GM12878 (cell line): ENCODE measurements at regions not wholly inside any gene's neighbourhood (a gene's known extent, or its start where the extent isn't known, plus 50 kb on each side); places are given as distances from the start of the nearest gene placed in this dataset.

Experiments
- ATAC-seq: fragments of 200-7000 bp; cut with Tn5 transposase; 3 replicates; pipeline ENCODE4 v1.9.1; 2020; ENCODE audit warnings: mild to moderate bottlenecking, moderate library complexity
- BruUV-seq: library from RNA; stranded (reverse); fragments of 400-500 nt; replicated peaks from 2 replicates; lab custom pipeline; 2021; lab: Mats Ljungman, UMichigan
- CTCF ChIA-PET: fragments of 300-600 bp; sonication (Branson Sonifier 250); formaldehyde crosslinking; extraction: SDS; loops from one replicate; lab custom pipeline; 2021; ENCODE audit warnings: inconsistent platforms; lab: Yijun Ruan, JAX
- POLR2A ChIA-PET: fragments of 350-600 bp; formaldehyde crosslinking; extraction: SDS; loops from one replicate; lab custom pipeline; 2021; ENCODE audit warnings: inconsistent platforms; lab: Charles Lee
- RAD21 ChIA-PET: fragments of 300-600 bp; sonication (Branson Sonifier 250); formaldehyde crosslinking; loops from one replicate; lab custom pipeline; 2023; ENCODE audit warnings: antibody characterized with exemption; ENCODE audit not compliant: unreplicated experiment; lab: Charles Lee
- SMC1A ChIA-PET: fragments of 300-600 bp; sonication (Branson Sonifier 250); formaldehyde crosslinking; loops from one replicate; lab custom pipeline; 2023; ENCODE audit not compliant: unreplicated experiment, uncharacterized antibody; lab: Charles Lee
- DNase-seq: peaks from one replicate; pipeline ENCODE4 v3.0.0-alpha.2; 2011; ENCODE audit warnings: low read depth, low spot score
- FAIRE-seq: peaks from 3 replicates; lab custom pipeline; 2011; peaks lifted over from hg19 to GRCh38; lab: Jason Lieb, UNC
- H2AFZ ChIP-seq: 2 replicates; pipeline ENCODE4 v1.6.0; 2011; ENCODE audit warnings: low read depth, low read length, control low read depth; ENCODE audit not compliant: control insufficient read depth
- H3K27ac ChIP-seq: 2 replicates; pipeline ENCODE4 v1.5.1; 2011; ENCODE audit warnings: control low read depth; ENCODE audit not compliant: control insufficient read depth, insufficient read depth
- H3K27me3 ChIP-seq, 2 experiments: replicated peaks in 1 of 2; 2 replicates each; pipeline versions ENCODE4 v1.6.0 to v1.6.1; 2011; ENCODE audit warnings: low read length in 1 of 2; ENCODE audit not compliant: control insufficient read depth in 2 of 2, insufficient read depth in 2 of 2
- H3K36me3 ChIP-seq, 2 experiments: 2 replicates each; pipeline ENCODE4 v1.5.1; 2011; ENCODE audit warnings: low read length in 1 of 2; ENCODE audit not compliant: control insufficient read depth in 2 of 2, insufficient read depth in 2 of 2
- H3K4me1 ChIP-seq: 2 replicates; pipeline ENCODE4 v1.6.1; 2011; ENCODE audit warnings: mild to moderate bottlenecking, low read length, moderate library complexity, mixed read lengths; ENCODE audit not compliant: control insufficient read depth, insufficient read depth
- H3K4me2 ChIP-seq: 2 replicates; pipeline ENCODE4 v1.6.0; 2011; ENCODE audit warnings: control low read depth; ENCODE audit not compliant: control insufficient read depth, insufficient read depth
- H3K4me3 ChIP-seq: fragments of 200-600 bp; sonication (generic); 2 replicates; pipeline ENCODE4 v1.5.1; 2016
- H3K79me2 ChIP-seq: 2 replicates; pipeline ENCODE4 v1.6.0; 2011; ENCODE audit warnings: low read length; ENCODE audit not compliant: control insufficient read depth, insufficient read depth
- H3K9ac ChIP-seq: 2 replicates; pipeline ENCODE4 v1.8.0; 2011; ENCODE audit warnings: low read length, control low read depth, mixed read lengths; ENCODE audit not compliant: control insufficient read depth, insufficient read depth
- H3K9me3 ChIP-seq: replicated peaks from 3 replicates; pipeline ENCODE4 v1.5.1; 2011; ENCODE audit warnings: mild to moderate bottlenecking, low read length; ENCODE audit not compliant: control insufficient read depth, insufficient read depth
- H4K20me1 ChIP-seq: 2 replicates; pipeline ENCODE4 v1.6.0; 2011; ENCODE audit not compliant: control insufficient read depth, insufficient read depth
- HDGF ChIP-seq: fragments of 450-650 bp; IDR thresholded peaks from 2 replicates; pipeline ENCODE4 v1.6.1; 2016; ENCODE audit warnings: antibody characterized with exemption
- SMAD5 ChIP-seq: IDR thresholded peaks from 2 replicates; pipeline ENCODE4 v1.6.1; 2016; ENCODE audit warnings: antibody characterized with exemption, low read depth
- WGBS: methylation state at CpG from one replicate; pipeline ENCODE4 v1.1.6; 2016; ENCODE audit warnings: low lambda C conversion rate; ENCODE audit not compliant: insufficient replicate concordance, insufficient coverage; ENCODE audit errors: missing lambda C conversion rate; 5-methylcytosine and 5-hydroxymethylcytosine counted together
- in situ Hi-C: fragments of 300-500 bp; cut with MboI; formaldehyde crosslinking; loops from 9 replicates; pipeline ENCODE4 v1.14.3; 2018; ENCODE audit warnings: mixed read lengths
- intact Hi-C: fragments of 100-400 bp; cut with micrococcal nuclease; formaldehyde crosslinking; loops from one replicate; pipeline ENCODE4 v1.14.2; 2022; ENCODE audit not compliant: unreplicated experiment
- TF ChIP-seq, protein P1 (sequence below): fragments of 450-650 bp; IDR thresholded peaks from 2 replicates; pipeline ENCODE4 v1.6.1; 2016; ENCODE audit warnings: mild to moderate bottlenecking

DNA sequence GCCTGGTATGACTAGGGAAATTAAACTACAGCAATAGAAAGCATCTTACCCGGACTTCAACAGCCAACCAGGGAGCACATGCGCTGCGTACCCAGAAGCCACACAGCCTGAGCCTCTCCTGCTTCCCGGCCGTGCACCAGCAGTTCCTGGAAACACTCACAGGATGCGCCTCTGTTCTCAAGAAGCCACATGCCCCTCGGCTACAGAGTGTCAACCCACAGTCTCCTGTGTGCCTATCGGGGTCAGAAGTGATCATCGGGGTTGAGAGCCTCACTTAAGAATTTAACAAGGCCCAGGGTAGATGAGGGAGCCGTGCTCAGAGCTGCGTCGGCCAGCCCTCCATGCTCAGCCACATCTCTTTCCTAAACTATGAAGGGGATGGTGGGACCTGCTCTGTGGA, 147.2 kb upstream of the GGTLC1 start:
- ChIA-PET CTCF (no interaction called here), RAD21 (no interaction called here), POLR2A (no interaction called here), SMC1A (no interaction called here)
- no TSS peak for BruUV-seq
- no peak overlapping the region for H3K4me2 ChIP-seq
- DNase-seq (no peak), FAIRE-seq (no peak), ATAC-seq (no peak)
- H3K4me1 ChIP-seq: no peaks in the 10 kb centered on the region
- in situ Hi-C loops (no loop called here), intact Hi-C loops (no loop called here)
- no peaks in the 10 kb centered on the region for H3K36me3 ChIP-seq
- 17% methylated on average over 12 of the region's 12 CpGs for WGBS
- H3K27ac ChIP-seq: no peak overlapping the region
- no peaks in the 10 kb centered on the region for H4K20me1 ChIP-seq
- H3K27me3 ChIP-seq: no peaks in the 10 kb centered on the region; a peak in 1 of 4 replicates
- no peaks in the 10 kb centered on the region; the same call in 2 of the 3 replicates for H3K9me3 ChIP-seq
- no peak overlapping the region for H3K4me3 ChIP-seq
- no peak overlapping the region for H3K9ac ChIP-seq
- H3K79me2 ChIP-seq: no peaks in the 10 kb centered on the region
- H2AFZ ChIP-seq: no peak overlapping the region
- TF ChIP-seq SMAD5: no peak

DNA sequence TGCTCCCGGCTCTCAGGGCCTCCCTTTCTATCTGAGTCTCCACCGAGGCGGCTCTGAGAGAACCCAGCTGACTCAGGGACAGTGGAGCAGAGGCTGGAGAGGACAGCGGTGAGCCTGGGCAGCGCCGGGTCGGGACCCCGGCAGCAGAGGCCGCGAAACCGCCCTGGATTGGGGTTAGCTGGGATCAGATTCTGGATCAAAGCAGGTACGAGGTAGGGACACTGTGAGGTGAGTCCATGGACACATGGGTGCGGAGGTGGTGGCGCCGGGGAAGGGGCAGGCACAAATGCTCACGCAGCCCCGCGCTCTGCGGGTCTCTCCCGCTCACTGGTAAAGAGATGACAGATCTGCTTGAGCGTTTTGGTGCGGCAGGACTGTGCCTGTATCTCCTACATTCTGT, 146.4 kb upstream of the GGTLC1 start:
- no peak for ATAC-seq
- H3K27ac ChIP-seq: no peak overlapping the region
- no peak for DNase-seq
- intact Hi-C loops: no loop called here
- no peak overlapping the region for H2AFZ ChIP-seq
- no peak for FAIRE-seq
- H3K27me3 ChIP-seq: no peaks in the 10 kb centered on the region; a peak in 1 of 4 replicates
- POLR2A ChIA-PET: no interaction called here
- SMC1A ChIA-PET: no interaction called here
- no peaks in the 10 kb centered on the region for H3K4me1 ChIP-seq
- in situ Hi-C loops: no loop called here
- no peaks in the 10 kb centered on the region for H3K36me3 ChIP-seq
- CTCF ChIA-PET: no interaction called here
- H3K4me2 ChIP-seq: no peak overlapping the region
- H4K20me1 ChIP-seq: no peaks in the 10 kb centered on the region
- H3K79me2 ChIP-seq: no peaks in the 10 kb centered on the region
- no TSS peak for BruUV-seq
- no peak for TF ChIP-seq HDGF
- TF ChIP-seq, protein P1, sequence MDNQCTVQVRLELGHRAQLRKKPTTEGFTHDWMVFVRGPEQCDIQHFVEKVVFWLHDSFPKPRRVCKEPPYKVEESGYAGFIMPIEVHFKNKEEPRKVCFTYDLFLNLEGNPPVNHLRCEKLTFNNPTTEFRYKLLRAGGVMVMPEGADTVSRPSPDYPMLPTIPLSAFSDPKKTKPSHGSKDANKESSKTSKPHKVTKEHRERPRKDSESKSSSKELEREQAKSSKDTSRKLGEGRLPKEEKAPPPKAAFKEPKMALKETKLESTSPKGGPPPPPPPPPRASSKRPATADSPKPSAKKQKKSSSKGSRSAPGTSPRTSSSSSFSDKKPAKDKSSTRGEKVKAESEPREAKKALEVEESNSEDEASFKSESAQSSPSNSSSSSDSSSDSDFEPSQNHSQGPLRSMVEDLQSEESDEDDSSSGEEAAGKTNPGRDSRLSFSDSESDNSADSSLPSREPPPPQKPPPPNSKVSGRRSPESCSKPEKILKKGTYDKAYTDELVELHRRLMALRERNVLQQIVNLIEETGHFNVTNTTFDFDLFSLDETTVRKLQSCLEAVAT: no peak
- 57% methylated on average over 18 of the region's 22 CpGs for WGBS
- H3K9ac ChIP-seq: no peak overlapping the region
- H3K4me3 ChIP-seq: no peak overlapping the region
- no peaks in the 10 kb centered on the region; the same call in 2 of the 3 replicates for H3K9me3 ChIP-seq
- RAD21 ChIA-PET: no interaction called here
